H1 (cell line): ENCODE measurements at regions not wholly inside any gene's neighbourhood (a gene's known extent, or its start where the extent isn't known, plus 50 kb on each side); places are given as distances from the start of the nearest gene placed in this dataset.

Experiments
- CREB1 ChIP-seq: IDR thresholded peaks from 2 replicates; pipeline ENCODE4 v1.6.1; 2012; ENCODE audit warnings: inconsistent platforms
- CTCF ChIP-seq, 3 experiments: IDR thresholded peaks; 1 replicate in 2 of 3; 2 replicates in 1 of 3; pipeline versions ENCODE4 v1.5.1 to v1.6.1; 2011; ENCODE audit warnings: low read length in 3 of 3, mild to moderate bottlenecking in 3 of 3, inconsistent platforms in 2 of 3, low read depth in 1 of 3, moderate library complexity in 1 of 3; ENCODE audit not compliant: insufficient read depth in 1 of 3; ENCODE audit errors: control extremely low read depth in 1 of 3
- EGR1 ChIP-seq: IDR thresholded peaks from 2 replicates; pipeline ENCODE4 v1.6.1; 2011; ENCODE audit warnings: low read depth, low read length, borderline replicate concordance
- EZH2 ChIP-seq: fragments of 200-600 bp; sonication (generic); IDR thresholded peaks from 2 replicates; pipeline ENCODE4 v1.7.1; 2012; ENCODE audit warnings: low read depth, mild to moderate bottlenecking, moderate library complexity, low read length, inconsistent platforms; ENCODE audit not compliant: severe bottlenecking
- MAFK ChIP-seq: IDR thresholded peaks from 2 replicates; pipeline ENCODE4 v1.6.1; 2012; ENCODE audit warnings: low read depth, mild to moderate bottlenecking, improper control_type of control experiment, low read length
- MAX ChIP-seq: IDR thresholded peaks from 2 replicates; pipeline ENCODE4 v1.6.1; 2012; ENCODE audit warnings: inconsistent platforms
- POLR2A ChIP-seq, 2 experiments: IDR thresholded peaks; 1 replicate in 1 of 2; 2 replicates in 1 of 2; pipeline ENCODE4 v1.6.1; 2011; ENCODE audit warnings: low read depth in 2 of 2, low read length in 2 of 2, mild to moderate bottlenecking in 2 of 2; ENCODE audit errors: control extremely low read depth in 1 of 2
- POLR2AphosphoS5 ChIP-seq: IDR thresholded peaks from 2 replicates; pipeline ENCODE4 v1.6.1; 2011; ENCODE audit warnings: low read depth, low read length
- SIN3A ChIP-seq, 2 experiments: IDR thresholded peaks in 1 of 2; conservative IDR thresholded peaks in 1 of 2; 2 replicates each; pipeline ENCODE4 v1.6.1; 2011 to 2012; ENCODE audit warnings: low read length in 2 of 2, improper control_type of control experiment in 1 of 2, low read depth in 1 of 2, mild to moderate bottlenecking in 1 of 2
- SP2 ChIP-seq: IDR thresholded peaks from 2 replicates; pipeline ENCODE4 v1.6.1; 2012; ENCODE audit warnings: mild to moderate bottlenecking, low read length, inconsistent platforms
- YY1 ChIP-seq: IDR thresholded peaks from 2 replicates; pipeline ENCODE4 v1.6.1; 2011; ENCODE audit warnings: low read depth, mild to moderate bottlenecking, low read length

DNA sequence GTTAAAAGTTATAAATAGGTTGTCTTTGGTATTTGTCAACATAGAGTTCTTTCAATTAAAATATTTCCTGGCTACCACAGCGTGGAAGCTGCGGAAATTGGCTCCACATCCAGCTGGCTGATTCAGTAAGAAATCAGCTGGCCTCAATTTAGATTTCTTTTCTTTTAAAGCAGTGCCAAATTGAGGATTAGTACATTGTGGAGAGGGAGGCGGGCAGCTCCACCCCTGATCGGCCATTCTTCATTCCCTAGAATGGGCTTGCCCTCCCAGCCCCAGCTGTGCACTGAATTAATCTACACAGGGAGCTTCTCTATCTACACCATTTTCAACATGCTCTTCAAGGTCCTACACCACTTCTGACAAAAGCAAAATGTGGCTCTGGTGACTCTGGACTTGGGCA, 624.8 kb downstream of the DACH1 start:
- TF ChIP-seq POLR2A (IDR thresholded peaks at IDR 0.05; ENCODE audit: control extremely low read depth in 1 of 2, low read depth in 2 of 2, low read length in 2 of 2) (no peak), YY1 (no peak), MAFK (no peak), CTCF (IDR thresholded peaks at IDR 0.05; ENCODE audit: control extremely low read depth in 1 of 3, insufficient read depth in 1 of 3, low read depth in 1 of 3, low read length in 3 of 3) (no peak), SP2 (no peak), CREB1 (no peak), EGR1 (no peak), EZH2 (no peak), SIN3A (conservative IDR thresholded peaks at IDR 0.05 in 1 of 2, IDR thresholded peaks at IDR 0.05 in 1 of 2; ENCODE audit: low read depth in 1 of 2, low read length in 2 of 2) (no peak), POLR2AphosphoS5 (no peak), MAX (no peak)
